ENCODE measurements at regions not wholly inside any gene's neighbourhood (a gene's known extent, or its start where the extent isn't known, plus 50 kb on each side); places are given as distances from the start of the nearest gene placed in this dataset.

DNA sequence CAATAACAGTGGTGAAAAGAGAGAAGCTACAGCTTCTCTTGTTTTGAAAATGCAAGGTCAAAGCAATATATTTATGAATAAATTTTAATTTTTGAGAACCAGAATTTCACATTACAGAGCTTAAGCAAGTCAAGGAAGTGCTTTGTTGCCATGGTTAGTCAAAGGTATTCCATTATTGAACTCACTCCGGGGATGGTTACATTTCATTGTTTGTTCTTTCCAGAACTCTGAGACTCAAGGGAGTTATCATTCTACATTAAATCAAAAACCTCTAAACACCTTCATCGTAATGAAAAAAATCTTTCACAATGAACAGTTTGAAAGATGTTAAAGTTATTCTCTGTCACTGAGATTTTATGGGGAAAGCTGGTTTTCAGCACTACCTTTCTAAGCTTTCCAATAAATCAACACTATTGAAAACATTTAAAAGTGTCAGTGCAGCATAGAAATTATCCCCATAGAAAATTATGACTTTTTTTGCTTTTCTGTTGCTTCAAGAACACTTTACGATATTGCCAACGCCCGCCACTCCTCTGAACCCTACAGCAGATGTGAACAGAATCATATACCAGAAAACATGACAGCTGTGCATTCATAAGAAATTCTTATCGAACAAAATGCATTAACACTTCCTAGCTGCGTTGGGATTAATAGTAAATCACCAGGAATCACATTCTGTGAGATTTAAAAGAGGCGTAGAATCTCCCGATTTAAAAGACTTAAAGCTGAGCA is 83.0 kb downstream of the OTOL1 start:
- Histone ChIP-seq H3K27ac (ENCODE audit: low read depth in 2 of 2, low read length in 1 of 2) (no peak overlapping the region), H3K36me3 (replicated peaks in 1 of 2; ENCODE audit: control insufficient read depth in 1 of 2, insufficient read depth in 2 of 2, low read length in 1 of 2) (no peaks in the 10 kb centered on the region), H4K20me1 (ENCODE audit: insufficient read depth) (no peaks in the 10 kb centered on the region), H3F3A (replicated peaks; ENCODE audit: insufficient read depth) (no peaks in the 10 kb centered on the region), H3K4me1 (ENCODE audit: control insufficient read depth in 1 of 2, insufficient read depth in 2 of 2, low read depth in 1 of 2, low read length in 1 of 2) (peaks cover 0 to 5% of the 10 kb centered on the region in 2 experiments; a peak in 2 of 4 replicates), H3K9me2 (no peaks in the 10 kb centered on the region), H3K9me3 (no peaks in the 10 kb centered on the region), H3K27me3 (ENCODE audit: insufficient read depth) (no peaks in the 10 kb centered on the region), H3K4me3 (ENCODE audit: low read depth in 2 of 2, low read length in 1 of 2) (no peak overlapping the region), H3K79me2 (ENCODE audit: insufficient read depth) (no peaks in the 10 kb centered on the region), H3K4me2 (no peak overlapping the region), H2AFZ (ENCODE audit: low read depth) (no peak overlapping the region), H3K9ac (no peak overlapping the region)
- POLR2A ChIA-PET, result no interaction called here
- CTCF ChIA-PET, result interaction anchor here (0.9 to 1.1 kb wide), 2 partner anchors 13 to 85 kb away, joined by 3 read pairs; no protein-coding TSS in a partner anchor
- TF ChIP-seq YY1 (IDR thresholded peaks at IDR 0.05; ENCODE audit: low read depth) (no peak), MXI1 (IDR thresholded peaks at IDR 0.05; ENCODE audit: low read depth, low read length) (no peak), SMC3 (IDR thresholded peaks at IDR 0.05; ENCODE audit: low read depth, low read length) (no peak), MEF2A (IDR thresholded peaks at IDR 0.05; ENCODE audit: borderline replicate concordance, low read depth) (no peak), CHD2 (IDR thresholded peaks at IDR 0.05; ENCODE audit: low read length, partially characterized antibody) (no peak), EZH2phosphoT487 (IDR thresholded peaks at IDR 0.05; ENCODE audit: borderline replicate concordance, low read depth) (no peak), NRF1 (IDR thresholded peaks at IDR 0.05; ENCODE audit: low read depth, low read length) (no peak), SIN3A (IDR thresholded peaks at IDR 0.05; ENCODE audit: borderline replicate concordance, low read depth, low read length) (no peak), POLR2AphosphoS5 (IDR thresholded peaks at IDR 0.05; ENCODE audit: low read depth, low read length) (no peak), RFX5 (IDR thresholded peaks at IDR 0.05; ENCODE audit: low read length) (no peak), TCF12 (IDR thresholded peaks at IDR 0.05) (no peak), FOXJ3 (CRISPR knock-in tag; IDR thresholded peaks at IDR 0.05) (no peak)
- TF ChIP-seq, protein P1, sequence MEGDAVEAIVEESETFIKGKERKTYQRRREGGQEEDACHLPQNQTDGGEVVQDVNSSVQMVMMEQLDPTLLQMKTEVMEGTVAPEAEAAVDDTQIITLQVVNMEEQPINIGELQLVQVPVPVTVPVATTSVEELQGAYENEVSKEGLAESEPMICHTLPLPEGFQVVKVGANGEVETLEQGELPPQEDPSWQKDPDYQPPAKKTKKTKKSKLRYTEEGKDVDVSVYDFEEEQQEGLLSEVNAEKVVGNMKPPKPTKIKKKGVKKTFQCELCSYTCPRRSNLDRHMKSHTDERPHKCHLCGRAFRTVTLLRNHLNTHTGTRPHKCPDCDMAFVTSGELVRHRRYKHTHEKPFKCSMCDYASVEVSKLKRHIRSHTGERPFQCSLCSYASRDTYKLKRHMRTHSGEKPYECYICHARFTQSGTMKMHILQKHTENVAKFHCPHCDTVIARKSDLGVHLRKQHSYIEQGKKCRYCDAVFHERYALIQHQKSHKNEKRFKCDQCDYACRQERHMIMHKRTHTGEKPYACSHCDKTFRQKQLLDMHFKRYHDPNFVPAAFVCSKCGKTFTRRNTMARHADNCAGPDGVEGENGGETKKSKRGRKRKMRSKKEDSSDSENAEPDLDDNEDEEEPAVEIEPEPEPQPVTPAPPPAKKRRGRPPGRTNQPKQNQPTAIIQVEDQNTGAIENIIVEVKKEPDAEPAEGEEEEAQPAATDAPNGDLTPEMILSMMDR (IDR thresholded peaks at IDR 0.05), result no peak
- TF ChIP-seq, protein P2, sequence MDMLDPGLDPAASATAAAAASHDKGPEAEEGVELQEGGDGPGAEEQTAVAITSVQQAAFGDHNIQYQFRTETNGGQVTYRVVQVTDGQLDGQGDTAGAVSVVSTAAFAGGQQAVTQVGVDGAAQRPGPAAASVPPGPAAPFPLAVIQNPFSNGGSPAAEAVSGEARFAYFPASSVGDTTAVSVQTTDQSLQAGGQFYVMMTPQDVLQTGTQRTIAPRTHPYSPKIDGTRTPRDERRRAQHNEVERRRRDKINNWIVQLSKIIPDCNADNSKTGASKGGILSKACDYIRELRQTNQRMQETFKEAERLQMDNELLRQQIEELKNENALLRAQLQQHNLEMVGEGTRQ (IDR thresholded peaks at IDR 0.05; ENCODE audit: borderline replicate concordance, low read depth, low read length), result no peak
- TF ChIP-seq, protein P3, sequence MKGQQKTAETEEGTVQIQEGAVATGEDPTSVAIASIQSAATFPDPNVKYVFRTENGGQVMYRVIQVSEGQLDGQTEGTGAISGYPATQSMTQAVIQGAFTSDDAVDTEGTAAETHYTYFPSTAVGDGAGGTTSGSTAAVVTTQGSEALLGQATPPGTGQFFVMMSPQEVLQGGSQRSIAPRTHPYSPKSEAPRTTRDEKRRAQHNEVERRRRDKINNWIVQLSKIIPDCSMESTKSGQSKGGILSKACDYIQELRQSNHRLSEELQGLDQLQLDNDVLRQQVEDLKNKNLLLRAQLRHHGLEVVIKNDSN (IDR thresholded peaks at IDR 0.05; ENCODE audit: borderline replicate concordance, low read depth), result no peak
- TF ChIP-seq, protein P4, sequence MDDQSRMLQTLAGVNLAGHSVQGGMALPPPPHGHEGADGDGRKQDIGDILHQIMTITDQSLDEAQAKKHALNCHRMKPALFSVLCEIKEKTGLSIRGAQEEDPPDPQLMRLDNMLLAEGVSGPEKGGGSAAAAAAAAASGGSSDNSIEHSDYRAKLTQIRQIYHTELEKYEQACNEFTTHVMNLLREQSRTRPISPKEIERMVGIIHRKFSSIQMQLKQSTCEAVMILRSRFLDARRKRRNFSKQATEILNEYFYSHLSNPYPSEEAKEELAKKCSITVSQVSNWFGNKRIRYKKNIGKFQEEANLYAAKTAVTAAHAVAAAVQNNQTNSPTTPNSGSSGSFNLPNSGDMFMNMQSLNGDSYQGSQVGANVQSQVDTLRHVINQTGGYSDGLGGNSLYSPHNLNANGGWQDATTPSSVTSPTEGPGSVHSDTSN (IDR thresholded peaks at IDR 0.05), result no peak
- WGBS (ENCODE audit: low lambda C conversion rate), result 87% methylated on average over 9 of the region's 9 CpGs
- DNase-seq, result no peak
